Endothelial cell of umbilical vein (primary cell): ENCODE measurements at regions not wholly inside any gene's neighbourhood (a gene's known extent, or its start where the extent isn't known, plus 50 kb on each side); places are given as distances from the start of the nearest gene placed in this dataset.

ENCODE experiments used
- BruUV-seq: library from RNA; stranded (reverse); fragments of 400-500 nt; replicated peaks from 2 replicates; lab custom pipeline; 2021; lab: Mats Ljungman, UMichigan
- CTCF ChIA-PET: fragments of 300-600, 350-600 bp; sonication (Branson Sonifier 250); formaldehyde crosslinking; loops from one replicate; lab custom pipeline; 2021; ENCODE audit warnings: antibody characterized with exemption, inconsistent platforms; lab: Charles Lee
- POLR2A ChIA-PET: fragments of 300-600, 350-600 bp; sonication (Branson Sonifier 250); formaldehyde crosslinking; loops from one replicate; lab custom pipeline; 2021; ENCODE audit warnings: antibody characterized with exemption, inconsistent platforms; lab: Charles Lee
- DNase-seq: peaks from one replicate; pipeline ENCODE4 v3.0.0-alpha.2; 2011; ENCODE audit warnings: low read depth, low spot score
- FAIRE-seq: peaks from 2 replicates; lab custom pipeline; 2011; peaks lifted over from hg19 to GRCh38; lab: Jason Lieb, UNC
- H2AFZ ChIP-seq: 2 replicates; pipeline ENCODE4 v1.6.0; 2012; ENCODE audit warnings: low read depth, low read length, control low read depth, inconsistent platforms
- H3K27ac ChIP-seq: 2 replicates; pipeline ENCODE4 v1.5.1; 2011; ENCODE audit warnings: low read depth, mild to moderate bottlenecking, control low read depth, low read length, moderate library complexity; ENCODE audit not compliant: insufficient read depth
- H3K27me3 ChIP-seq, 2 experiments: 2 replicates each; pipeline versions ENCODE4 v1.6.0 to v1.6.1; 2011; ENCODE audit warnings: low read length in 2 of 2, mixed read lengths in 1 of 2; ENCODE audit not compliant: control insufficient read depth in 2 of 2, insufficient read depth in 2 of 2
- H3K36me3 ChIP-seq, 2 experiments: 2 replicates in 1 of 2; 3 replicates in 1 of 2; pipeline ENCODE4 v1.5.1; 2011; ENCODE audit warnings: low read length in 2 of 2, mild to moderate bottlenecking in 1 of 2, moderate library complexity in 1 of 2; ENCODE audit not compliant: control insufficient read depth in 2 of 2, insufficient read depth in 2 of 2; ENCODE audit errors: extremely low read depth in 1 of 2
- H3K4me1 ChIP-seq: 3 replicates; pipeline ENCODE4 v1.5.1; 2011; ENCODE audit warnings: mild to moderate bottlenecking, low read length; ENCODE audit not compliant: control insufficient read depth, insufficient read depth; ENCODE audit errors: extremely low read depth
- H3K4me2 ChIP-seq: 2 replicates; pipeline ENCODE4 v1.6.1; 2011; ENCODE audit warnings: low read length, control low read depth, mixed read lengths; ENCODE audit not compliant: insufficient read depth
- H3K4me3 ChIP-seq, 3 experiments: fragments of 200-600 bp in 1 of 3; sonication (generic), shearing (Covaris generic) in 1 of 3; replicated peaks in 1 of 3; 2 replicates each; pipeline ENCODE4 v1.5.1; 2011 to 2016; ENCODE audit warnings: control low read depth in 3 of 3, low read length in 3 of 3, mild to moderate bottlenecking in 2 of 3, inconsistent platforms in 1 of 3, low read depth in 1 of 3, moderate library complexity in 1 of 3; ENCODE audit not compliant: insufficient read depth in 1 of 3
- H3K79me2 ChIP-seq: 2 replicates; pipeline ENCODE4 v1.6.0; 2012; ENCODE audit warnings: low read length, inconsistent platforms; ENCODE audit not compliant: control insufficient read depth, insufficient read depth
- H3K9ac ChIP-seq: replicated peaks from 2 replicates; pipeline ENCODE3; 2011; ENCODE audit warnings: low read length, control low read depth; ENCODE audit not compliant: insufficient read depth; ENCODE audit errors: extremely low read depth
- H3K9me1 ChIP-seq: replicated peaks from 3 replicates; pipeline ENCODE4 v1.6.0; 2011; ENCODE audit warnings: mild to moderate bottlenecking, low read length; ENCODE audit not compliant: control insufficient read depth, insufficient read depth; ENCODE audit errors: extremely low read depth
- H3K9me3 ChIP-seq: replicated peaks from 2 replicates; pipeline ENCODE4 v1.5.1; 2012; ENCODE audit warnings: low read length, inconsistent platforms; ENCODE audit not compliant: control insufficient read depth, insufficient read depth
- H4K20me1 ChIP-seq: replicated peaks from 2 replicates; pipeline ENCODE3; 2011; ENCODE audit warnings: mild to moderate bottlenecking, low read length; ENCODE audit not compliant: control insufficient read depth, insufficient read depth; ENCODE audit errors: extremely low read depth
- EZH2 ChIP-seq: IDR thresholded peaks from 2 replicates; pipeline ENCODE4 v1.6.1; 2012; ENCODE audit warnings: borderline replicate concordance, low read depth, mild to moderate bottlenecking, moderate library complexity, low read length, inconsistent platforms; ENCODE audit not compliant: severe bottlenecking
- FOS ChIP-seq: IDR thresholded peaks from 2 replicates; pipeline ENCODE4 v1.6.1; 2011; ENCODE audit warnings: mild to moderate bottlenecking, low read length, moderate library complexity, borderline replicate concordance; ENCODE audit not compliant: insufficient read depth
- GATA2 ChIP-seq: IDR thresholded peaks from 2 replicates; pipeline ENCODE4 v1.7.0; 2011; ENCODE audit warnings: low read depth, mild to moderate bottlenecking, moderate library complexity, mixed read lengths, low read length; ENCODE audit not compliant: insufficient read length, insufficient read depth
- JUN ChIP-seq: IDR thresholded peaks from 2 replicates; pipeline ENCODE4 v1.6.1; 2011; ENCODE audit warnings: borderline replicate concordance, low read depth; ENCODE audit not compliant: insufficient read length, insufficient read depth
- MYC ChIP-seq: IDR thresholded peaks from one replicate; pipeline ENCODE4 v1.6.1; 2011; ENCODE audit warnings: mild to moderate bottlenecking, low read depth, low read length
- POLR2A ChIP-seq: IDR thresholded peaks from 2 replicates; pipeline ENCODE4 v1.6.1; 2012; ENCODE audit warnings: low read depth, mild to moderate bottlenecking, control low read depth, low read length
- POLR2AphosphoS5 ChIP-seq: IDR thresholded peaks from 2 replicates; pipeline ENCODE4 v1.6.1; 2012; ENCODE audit warnings: low read depth, mild to moderate bottlenecking, control low read depth, low read length, moderate library complexity; ENCODE audit not compliant: insufficient read depth
- dilution Hi-C: fragments of 300-500 bp; cut with MboI; formaldehyde crosslinking; loops from one replicate; pipeline ENCODE4 v1.15.0; 2019; ENCODE audit warnings: low sequenced_read_pairs; ENCODE audit not compliant: extremely low pct_ligation_motif_present
- intact Hi-C: fragments of 100-400 bp; cut with micrococcal nuclease; formaldehyde crosslinking; loops from one replicate; pipeline ENCODE4 v1.10.0; 2022
- TF ChIP-seq, protein P1 (sequence below): IDR thresholded peaks from 2 replicates; pipeline ENCODE4 v1.6.1; 2011; ENCODE audit not compliant: insufficient read depth, insufficient read length
- TF ChIP-seq, protein P2 (sequence below), 2 donors: IDR thresholded peaks; 1 replicate in 1 of 2; 2 replicates in 1 of 2; pipeline ENCODE4 v1.5.1; 2011; ENCODE audit warnings: low read length in 2 of 2, mild to moderate bottlenecking in 2 of 2, moderate library complexity in 2 of 2, control low read depth in 1 of 2, inconsistent platforms in 1 of 2, low read depth in 1 of 2; ENCODE audit not compliant: insufficient read depth in 1 of 2; ENCODE audit errors: extremely low read depth in 1 of 2

DNA sequence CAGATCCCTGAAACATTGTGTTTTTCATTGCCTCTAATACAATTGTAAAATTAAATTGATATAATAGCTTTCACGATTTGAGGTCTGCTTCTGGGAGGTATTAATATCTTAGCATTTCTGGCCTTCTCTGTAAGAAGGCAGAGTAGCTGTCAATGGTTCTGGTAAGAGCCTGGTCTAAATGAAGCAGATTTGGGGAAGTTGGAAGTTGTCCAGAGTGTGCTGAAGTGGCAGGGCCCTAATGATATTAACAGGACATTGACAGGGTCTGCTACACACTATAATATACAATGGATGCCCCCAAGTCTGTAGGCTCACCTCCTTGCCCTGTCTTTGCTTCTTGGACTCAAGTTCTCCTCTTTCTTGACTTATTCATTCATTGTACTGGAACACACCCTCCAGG is 99.5 kb downstream of the C4BPA start:
- Histone ChIP-seq H3K27ac (no peak overlapping the region), H2AFZ (no peak overlapping the region), H3K9ac (no peak overlapping the region), H3K9me1 (no peaks in the 10 kb centered on the region), H3K4me2 (no peak overlapping the region), H4K20me1 (no peaks in the 10 kb centered on the region), H3K9me3 (no peaks in the 10 kb centered on the region), H3K36me3 (no peaks in the 10 kb centered on the region), H3K79me2 (no peaks in the 10 kb centered on the region), H3K4me3 (no peak overlapping the region), H3K27me3 (no peaks in the 10 kb centered on the region), H3K4me1 (peaks cover 16% of the 10 kb centered on the region)
- intact Hi-C loops = no loop called here
- CTCF ChIA-PET = no interaction called here
- DNase-seq (no peak), FAIRE-seq (no peak)
- TF ChIP-seq MYC = no peak
- TF ChIP-seq GATA2 = no peak
- TF ChIP-seq, protein P1, sequence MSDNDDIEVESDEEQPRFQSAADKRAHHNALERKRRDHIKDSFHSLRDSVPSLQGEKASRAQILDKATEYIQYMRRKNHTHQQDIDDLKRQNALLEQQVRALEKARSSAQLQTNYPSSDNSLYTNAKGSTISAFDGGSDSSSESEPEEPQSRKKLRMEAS = no peak
- no peak for TF ChIP-seq EZH2
- no peak for TF ChIP-seq FOS
- TF ChIP-seq POLR2A = no peak
- TF ChIP-seq POLR2AphosphoS5 = no peak
- no peak for TF ChIP-seq JUN
- TF ChIP-seq, protein P2, sequence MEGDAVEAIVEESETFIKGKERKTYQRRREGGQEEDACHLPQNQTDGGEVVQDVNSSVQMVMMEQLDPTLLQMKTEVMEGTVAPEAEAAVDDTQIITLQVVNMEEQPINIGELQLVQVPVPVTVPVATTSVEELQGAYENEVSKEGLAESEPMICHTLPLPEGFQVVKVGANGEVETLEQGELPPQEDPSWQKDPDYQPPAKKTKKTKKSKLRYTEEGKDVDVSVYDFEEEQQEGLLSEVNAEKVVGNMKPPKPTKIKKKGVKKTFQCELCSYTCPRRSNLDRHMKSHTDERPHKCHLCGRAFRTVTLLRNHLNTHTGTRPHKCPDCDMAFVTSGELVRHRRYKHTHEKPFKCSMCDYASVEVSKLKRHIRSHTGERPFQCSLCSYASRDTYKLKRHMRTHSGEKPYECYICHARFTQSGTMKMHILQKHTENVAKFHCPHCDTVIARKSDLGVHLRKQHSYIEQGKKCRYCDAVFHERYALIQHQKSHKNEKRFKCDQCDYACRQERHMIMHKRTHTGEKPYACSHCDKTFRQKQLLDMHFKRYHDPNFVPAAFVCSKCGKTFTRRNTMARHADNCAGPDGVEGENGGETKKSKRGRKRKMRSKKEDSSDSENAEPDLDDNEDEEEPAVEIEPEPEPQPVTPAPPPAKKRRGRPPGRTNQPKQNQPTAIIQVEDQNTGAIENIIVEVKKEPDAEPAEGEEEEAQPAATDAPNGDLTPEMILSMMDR (IDR thresholded peaks at IDR 0.05; ENCODE audit: extremely low read depth in 1 of 2, insufficient read depth in 1 of 2, low read depth in 1 of 2, low read length in 2 of 2) = no peak
- dilution Hi-C loops = no loop called here
- no TSS peak for BruUV-seq
- POLR2A ChIA-PET = no interaction called here
